H9 (cell line): ENCODE measurements at regions not wholly inside any gene's neighbourhood (a gene's known extent, or its start where the extent isn't known, plus 50 kb on each side); places are given as distances from the start of the nearest gene placed in this dataset.

Experiments used
- DNase-seq: peaks from one replicate; pipeline ENCODE4 v3.0.0-alpha.2; 2017
- H2AFZ ChIP-seq: one replicate; pipeline ENCODE4 v1.6.1; 2013; ENCODE audit warnings: mild to moderate bottlenecking, low read length, control low read depth, moderate library complexity
- H2AK5ac ChIP-seq: 2 replicates; pipeline ENCODE4 v1.6.1; 2013; ENCODE audit warnings: low read length, control low read depth, mixed read lengths; ENCODE audit not compliant: insufficient read length
- H2BK120ac ChIP-seq: one replicate; pipeline ENCODE4 v1.6.1; 2013; ENCODE audit warnings: low read depth, mild to moderate bottlenecking, low read length, control low read depth, inconsistent platforms; ENCODE audit not compliant: poor library complexity, severe bottlenecking
- H2BK12ac ChIP-seq: 2 replicates; pipeline ENCODE4 v1.6.1; 2013; ENCODE audit warnings: low read length, control low read depth, mixed read lengths, low read depth; ENCODE audit not compliant: insufficient read length
- H2BK15ac ChIP-seq: 2 replicates; pipeline ENCODE4 v1.6.1; 2013; ENCODE audit warnings: low read depth, low read length, control low read depth
- H2BK20ac ChIP-seq: one replicate; pipeline ENCODE4 v1.6.1; 2013; ENCODE audit warnings: low read depth, mild to moderate bottlenecking, low read length, control low read depth, inconsistent platforms; ENCODE audit not compliant: poor library complexity, severe bottlenecking
- H2BK5ac ChIP-seq: 2 replicates; pipeline ENCODE4 v1.6.1; 2013; ENCODE audit warnings: low read length, control low read depth, mixed read lengths; ENCODE audit not compliant: insufficient read length
- H3K14ac ChIP-seq: 2 replicates; pipeline ENCODE4 v1.6.1; 2013; ENCODE audit warnings: low read length, control low read depth; ENCODE audit not compliant: insufficient read depth
- H3K18ac ChIP-seq: 2 replicates; pipeline ENCODE4 v1.6.1; 2013; ENCODE audit warnings: low read depth, mild to moderate bottlenecking, mixed read lengths, low read length, control low read depth; ENCODE audit not compliant: insufficient read length
- H3K23ac ChIP-seq: 2 replicates; pipeline ENCODE4 v1.6.1; 2013; ENCODE audit warnings: low read length, control low read depth, mixed read lengths, low read depth; ENCODE audit not compliant: insufficient read length
- H3K23me2 ChIP-seq: 2 replicates; pipeline ENCODE4 v1.6.1; 2013; ENCODE audit warnings: low read depth, mild to moderate bottlenecking, mixed read lengths, low read length, control low read depth; ENCODE audit not compliant: insufficient read length, poor library complexity, severe bottlenecking
- H3K27ac ChIP-seq: 2 replicates; pipeline ENCODE4 v1.5.1; 2013; ENCODE audit warnings: low read length, control low read depth, mixed read lengths, low read depth; ENCODE audit not compliant: insufficient read length
- H3K27me3 ChIP-seq: 2 replicates; pipeline ENCODE4 v1.6.1; 2013; ENCODE audit warnings: low read length, control low read depth, inconsistent platforms; ENCODE audit not compliant: insufficient read depth
- H3K4ac ChIP-seq: 2 replicates; pipeline ENCODE4 v1.6.1; 2013; ENCODE audit warnings: low read depth, mild to moderate bottlenecking, control low read depth, inconsistent platforms, low read length, moderate library complexity
- H3K4me1 ChIP-seq: 2 replicates; pipeline ENCODE4 v1.6.1; 2013; ENCODE audit warnings: low read length, control low read depth, inconsistent platforms; ENCODE audit not compliant: insufficient read depth
- H3K4me2 ChIP-seq: 2 replicates; pipeline ENCODE4 v1.6.1; 2013; ENCODE audit warnings: low read length, control low read depth, mixed read lengths; ENCODE audit not compliant: insufficient read length, insufficient read depth
- H3K56ac ChIP-seq: 2 replicates; pipeline ENCODE4 v1.6.1; 2013; ENCODE audit warnings: low read depth, mild to moderate bottlenecking, mixed read lengths, low read length, control low read depth; ENCODE audit not compliant: insufficient read length
- H3K79me1 ChIP-seq: 2 replicates; pipeline ENCODE4 v1.6.1; 2013; ENCODE audit warnings: low read depth, mild to moderate bottlenecking, moderate library complexity, low read length, control low read depth, inconsistent platforms; ENCODE audit not compliant: insufficient read depth, poor library complexity, severe bottlenecking
- H3K79me2 ChIP-seq: 2 replicates; pipeline ENCODE4 v1.6.1; 2013; ENCODE audit warnings: low read length, control low read depth, inconsistent platforms; ENCODE audit not compliant: insufficient read depth
- H3K9ac ChIP-seq: 2 replicates; pipeline ENCODE4 v1.6.1; 2013; ENCODE audit warnings: low read length, control low read depth, mixed read lengths; ENCODE audit not compliant: insufficient read length; ENCODE audit errors: extremely low read depth
- H3K9me3 ChIP-seq: one replicate; pipeline ENCODE4 v1.6.1; 2013; ENCODE audit warnings: low read depth, low read length, inconsistent platforms; ENCODE audit not compliant: control insufficient read depth
- H3T11ph ChIP-seq: one replicate; pipeline ENCODE4 v1.6.1; 2013; ENCODE audit warnings: mild to moderate bottlenecking, low read length, control low read depth, inconsistent platforms
- H4K20me1 ChIP-seq: one replicate; pipeline ENCODE4 v1.6.1; 2013; ENCODE audit not compliant: control insufficient read depth, insufficient read length, insufficient read depth
- H4K5ac ChIP-seq: 2 replicates; pipeline ENCODE4 v1.6.1; 2013; ENCODE audit warnings: low read depth, mild to moderate bottlenecking, mixed read lengths, low read length, control low read depth; ENCODE audit not compliant: insufficient read length
- H4K8ac ChIP-seq: replicated peaks from 2 replicates; pipeline ENCODE4 v1.6.1; 2013; ENCODE audit warnings: low read length, control low read depth, mixed read lengths, low read depth; ENCODE audit not compliant: insufficient read length
- H4K91ac ChIP-seq: 2 replicates; pipeline ENCODE4 v1.6.1; 2013; ENCODE audit warnings: low read depth, mild to moderate bottlenecking, moderate library complexity, mixed read lengths, low read length, control low read depth; ENCODE audit not compliant: insufficient read length
- H3K27ac Mint-ChIP-seq, 3 experiments: 2 replicates in 2 of 3; 3 replicates in 1 of 3; pipeline ENCODE4 v1.8.0; 2020 to 2021; ENCODE audit warnings: mixed read lengths in 3 of 3, mild to moderate bottlenecking in 1 of 3, moderate library complexity in 1 of 3
- H3K27me3 Mint-ChIP-seq: 2 replicates; pipeline ENCODE4 v1.8.0; 2021; ENCODE audit warnings: low read depth, mild to moderate bottlenecking, moderate library complexity, mixed read lengths
- H3K36me3 Mint-ChIP-seq, 3 experiments: 2 replicates in 2 of 3; 3 replicates in 1 of 3; pipeline ENCODE4 v1.8.0; 2020 to 2021; ENCODE audit warnings: low read depth in 3 of 3, mixed read lengths in 3 of 3; ENCODE audit not compliant: insufficient read depth in 1 of 3
- H3K4me1 Mint-ChIP-seq, 2 experiments: 2 replicates each; pipeline ENCODE4 v1.8.0; 2020; ENCODE audit warnings: mixed read lengths in 2 of 2
- H3K4me3 Mint-ChIP-seq, 2 experiments: 2 replicates in 1 of 2; 3 replicates in 1 of 2; pipeline ENCODE4 v1.8.0; 2020 to 2021; ENCODE audit warnings: mild to moderate bottlenecking in 2 of 2, mixed read lengths in 2 of 2, moderate library complexity in 1 of 2
- H3K9me3 Mint-ChIP-seq, 2 experiments: 2 replicates in 1 of 2; 3 replicates in 1 of 2; pipeline ENCODE4 v1.8.0; 2020; ENCODE audit warnings: mild to moderate bottlenecking in 2 of 2, mixed read lengths in 2 of 2, moderate library complexity in 1 of 2
- CTCF ChIP-seq: fragments of 200-600 bp; sonication (generic); conservative IDR thresholded peaks from 3 replicates; pipeline ENCODE4 v1.8.0; 2021; ENCODE audit warnings: antibody characterized with exemption, mild to moderate bottlenecking
- WGBS: extraction: QIAGEN DNeasy Blood & Tissue Kit; methylation state at CpG from one replicate; pipeline ENCODE4 v1.1.7; 2013; ENCODE audit warnings: missing lambda C conversion rate, low lambda C conversion rate, mixed read lengths; ENCODE audit not compliant: insufficient read length; ENCODE audit errors: extremely low coverage; 5-methylcytosine and 5-hydroxymethylcytosine counted together

GRCh38 chr1:215417122-215417521, 150.0 kb upstream of the KCTD3 start:
- Histone ChIP-seq H3K4me2 (no peak overlapping the region), H3K18ac (no peak overlapping the region), H3K27ac (no peak overlapping the region), H3K9me3 (no peaks in the 10 kb centered on the region), H3K4me1 (peaks cover 8% of the 10 kb centered on the region; the same call in 1 of the 2 replicates), H2BK5ac (no peak overlapping the region), H3K9ac (no peak overlapping the region), H4K91ac (no peak overlapping the region), H3K79me2 (no peaks in the 10 kb centered on the region), H4K20me1 (no peaks in the 10 kb centered on the region), H3K4ac (no peak overlapping the region), H3K56ac (no peak overlapping the region), H2AFZ (no peak overlapping the region), H3T11ph (no peak overlapping the region), H3K27me3 (no peaks in the 10 kb centered on the region), H2AK5ac (no peak overlapping the region), H3K23me2 (no peaks in the 10 kb centered on the region), H3K79me1 (no peaks in the 10 kb centered on the region), H4K8ac (no peak overlapping the region), H3K23ac (no peak overlapping the region), H2BK15ac (no peak overlapping the region), H4K5ac (no peak overlapping the region), H2BK120ac (no peak overlapping the region), H3K14ac (no peak overlapping the region), H2BK12ac (no peak overlapping the region), H2BK20ac (no peak overlapping the region)
- TF ChIP-seq CTCF, result no peak
- no peaks in the 10 kb centered on the region for H3K36me3 Mint-ChIP-seq
- no peak overlapping the region for H3K4me3 Mint-ChIP-seq
- no CpG with 5 or more reads among the region's 5 CpGs for WGBS
- H3K4me1 Mint-ChIP-seq, result peaks cover 25 to 26% of the 10 kb centered on the region in 2 experiments
- no peak for DNase-seq
- H3K9me3 Mint-ChIP-seq, result no peaks in the 10 kb centered on the region; a peak in 1 of 5 replicates
- no peak overlapping the region for H3K27ac Mint-ChIP-seq
- no peaks in the 10 kb centered on the region for H3K27me3 Mint-ChIP-seq
